ENCODE measurements at regions not wholly inside any gene's neighbourhood (a gene's known extent, or its start where the extent isn't known, plus 50 kb on each side); places are given as distances from the start of the nearest gene placed in this dataset.
A peak's percentile ranks its signal among the peaks of the same experiment; 100 is the strongest.

DNA sequence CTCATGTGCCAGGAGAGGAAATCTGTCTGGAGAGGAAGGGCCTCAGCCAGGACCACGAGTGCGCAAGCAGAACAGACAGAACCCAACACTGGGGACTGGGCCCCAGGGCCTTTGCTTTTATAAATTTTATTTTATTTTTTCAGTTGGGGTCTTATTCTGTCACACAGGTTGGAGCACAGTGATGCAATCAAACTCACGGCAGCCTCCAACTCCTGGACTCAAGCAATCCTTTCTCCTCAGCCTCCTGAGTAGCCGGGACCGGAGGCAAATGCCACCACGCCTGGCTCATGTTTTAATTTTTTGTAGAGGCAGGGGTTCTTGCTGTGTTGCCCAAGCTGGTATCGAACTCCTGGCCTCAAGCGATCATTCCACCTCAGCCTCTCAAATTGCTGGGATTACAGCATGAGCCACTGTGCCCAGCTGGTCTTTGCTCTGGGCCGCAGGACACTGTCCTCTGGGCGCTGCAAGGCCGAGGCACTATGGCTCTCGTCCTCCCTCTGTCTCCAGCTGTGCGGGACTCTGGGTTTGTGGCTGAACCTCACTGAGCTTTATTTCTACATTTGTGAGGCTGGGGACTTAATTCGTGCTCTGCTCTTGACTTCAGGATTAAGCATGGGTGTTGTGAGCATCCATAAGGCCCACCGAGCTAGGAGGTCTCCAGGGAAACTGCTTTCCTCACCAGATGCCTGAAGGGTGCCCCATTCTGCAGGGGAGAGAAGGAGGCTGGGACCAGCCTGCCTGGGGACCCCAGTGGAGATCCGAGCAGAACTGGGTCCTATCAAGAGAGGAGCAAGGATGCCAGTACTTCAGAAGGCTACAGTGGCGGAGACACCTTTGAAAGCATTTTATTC lies 144.2 kb upstream of the VSTM2B start:
- Mint-ChIP-seq H3K4me1 (peaks cover 27% of the 10 kb centered on the region), H3K36me3 (ENCODE audit: low read depth) (no peaks in the 10 kb centered on the region), H3K27ac (ENCODE audit: unreplicated experiment) (no peak overlapping the region), H3K4me3 (no peak overlapping the region), H3K27me3 (ENCODE audit: low read depth) (peaks cover 18% of the 10 kb centered on the region), H3K9me3 (no peaks in the 10 kb centered on the region)
- TF ChIP-seq, protein P1, sequence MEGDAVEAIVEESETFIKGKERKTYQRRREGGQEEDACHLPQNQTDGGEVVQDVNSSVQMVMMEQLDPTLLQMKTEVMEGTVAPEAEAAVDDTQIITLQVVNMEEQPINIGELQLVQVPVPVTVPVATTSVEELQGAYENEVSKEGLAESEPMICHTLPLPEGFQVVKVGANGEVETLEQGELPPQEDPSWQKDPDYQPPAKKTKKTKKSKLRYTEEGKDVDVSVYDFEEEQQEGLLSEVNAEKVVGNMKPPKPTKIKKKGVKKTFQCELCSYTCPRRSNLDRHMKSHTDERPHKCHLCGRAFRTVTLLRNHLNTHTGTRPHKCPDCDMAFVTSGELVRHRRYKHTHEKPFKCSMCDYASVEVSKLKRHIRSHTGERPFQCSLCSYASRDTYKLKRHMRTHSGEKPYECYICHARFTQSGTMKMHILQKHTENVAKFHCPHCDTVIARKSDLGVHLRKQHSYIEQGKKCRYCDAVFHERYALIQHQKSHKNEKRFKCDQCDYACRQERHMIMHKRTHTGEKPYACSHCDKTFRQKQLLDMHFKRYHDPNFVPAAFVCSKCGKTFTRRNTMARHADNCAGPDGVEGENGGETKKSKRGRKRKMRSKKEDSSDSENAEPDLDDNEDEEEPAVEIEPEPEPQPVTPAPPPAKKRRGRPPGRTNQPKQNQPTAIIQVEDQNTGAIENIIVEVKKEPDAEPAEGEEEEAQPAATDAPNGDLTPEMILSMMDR (conservative IDR thresholded peaks at IDR 0.05): no peak
- no peak for DNase-seq (ENCODE audit: low read depth, low spot score)

DNA sequence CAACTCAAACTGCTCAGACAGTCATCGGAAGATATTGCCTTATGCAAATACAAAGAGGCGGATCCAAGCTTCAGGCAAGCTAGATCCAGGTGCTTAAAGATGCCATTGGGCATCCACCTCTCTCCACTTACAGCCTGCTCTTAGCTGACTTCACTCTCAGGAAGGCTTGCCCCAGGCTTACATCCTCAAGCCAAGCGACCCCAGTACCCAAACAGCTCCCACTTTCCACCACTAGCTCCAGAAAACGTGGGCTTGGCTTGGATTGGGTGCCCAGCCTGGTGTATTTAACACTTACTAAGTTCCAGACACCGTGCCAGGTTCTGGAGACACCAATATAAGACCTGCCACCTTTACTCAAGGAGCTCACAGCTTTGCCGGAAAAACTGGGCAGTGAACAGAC lies 142.1 kb upstream of the VSTM2B start:
- TF ChIP-seq, protein P1 (conservative IDR thresholded peaks at IDR 0.05): no peak
- no peak overlapping the region for H3K4me3 Mint-ChIP-seq
- DNase-seq (ENCODE audit: low read depth, low spot score): no peak

DNA sequence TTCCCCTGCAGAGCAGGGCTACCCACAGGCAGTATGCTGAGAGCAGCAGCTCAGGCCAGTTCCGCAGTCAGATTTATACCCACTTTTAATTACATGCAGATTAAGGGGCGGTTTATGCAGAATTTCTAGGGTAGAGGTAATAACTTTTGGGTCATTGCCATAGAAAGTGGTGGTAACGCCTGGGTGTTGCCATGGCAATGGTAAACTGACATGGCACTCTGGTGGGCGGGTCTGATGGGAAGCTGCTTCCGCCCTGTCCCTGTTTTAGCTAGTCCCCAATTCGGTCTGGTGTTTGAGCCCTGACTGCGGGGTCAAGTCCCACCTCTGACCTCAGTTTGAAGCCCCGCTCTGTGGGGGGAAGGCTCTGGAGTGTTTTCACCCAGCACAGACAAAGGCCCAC lies 141.1 kb upstream of the VSTM2B start:
- no peak overlapping the region for H3K4me3 Mint-ChIP-seq
- no peak overlapping the region for H3K27ac Mint-ChIP-seq (ENCODE audit: unreplicated experiment)
- peak; percentile 9 for DNase-seq (ENCODE audit: low read depth, low spot score)
- H3K4me1 Mint-ChIP-seq: peaks cover 27% of the 10 kb centered on the region
- H3K9me3 Mint-ChIP-seq: no peaks in the 10 kb centered on the region
- H3K36me3 Mint-ChIP-seq (ENCODE audit: low read depth): no peaks in the 10 kb centered on the region
- peaks cover 8% of the 10 kb centered on the region for H3K27me3 Mint-ChIP-seq (ENCODE audit: low read depth)
- TF ChIP-seq, protein P1 (conservative IDR thresholded peaks at IDR 0.05): no peak

More for the DNA sequence above, 142.1 kb upstream of the VSTM2B start:
- Mint-ChIP-seq H3K27me3 (ENCODE audit: low read depth) (peaks cover 15% of the 10 kb centered on the region), H3K27ac (ENCODE audit: unreplicated experiment) (no peak overlapping the region), H3K36me3 (ENCODE audit: low read depth) (no peaks in the 10 kb centered on the region), H3K4me1 (peaks cover 27% of the 10 kb centered on the region), H3K9me3 (no peaks in the 10 kb centered on the region)

DNA sequence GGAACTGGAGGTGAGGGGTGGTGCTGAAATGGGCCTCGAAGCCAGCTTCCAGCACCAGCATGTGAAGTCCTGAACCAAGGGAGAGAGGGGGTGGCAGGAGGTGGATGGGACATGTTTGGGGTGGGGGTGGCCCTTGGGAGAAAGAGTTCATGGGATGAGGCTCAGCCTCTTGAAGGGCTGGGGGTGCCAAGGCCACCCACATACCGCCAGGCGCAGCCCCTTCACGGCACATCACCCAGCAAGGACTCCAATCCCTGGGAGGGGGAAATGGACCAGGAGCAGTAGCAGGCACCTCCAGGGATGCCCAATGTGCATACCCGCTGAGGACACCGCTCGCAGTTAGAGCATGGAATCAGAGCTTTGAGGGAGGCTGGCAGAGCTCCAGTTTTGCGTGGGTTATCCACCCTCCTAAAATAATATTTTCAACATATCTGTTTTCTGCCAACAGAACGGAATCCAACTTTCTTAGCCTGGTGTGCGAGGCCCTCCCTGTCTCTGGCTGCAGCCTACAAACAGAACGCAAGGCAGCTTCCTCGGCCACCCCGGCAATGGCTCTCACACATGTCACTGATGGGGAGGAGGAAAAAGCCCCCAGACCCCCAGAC lies 140.5 kb upstream of the VSTM2B start:
- H3K4me3 Mint-ChIP-seq: no peak overlapping the region
- peaks cover 23% of the 10 kb centered on the region for H3K4me1 Mint-ChIP-seq
- H3K36me3 Mint-ChIP-seq (ENCODE audit: low read depth): no peaks in the 10 kb centered on the region
- no peaks in the 10 kb centered on the region for H3K9me3 Mint-ChIP-seq
- TF ChIP-seq, protein P1 (conservative IDR thresholded peaks at IDR 0.05): no peak
- H3K27ac Mint-ChIP-seq (ENCODE audit: unreplicated experiment): no peak overlapping the region
- no peak for DNase-seq (ENCODE audit: low read depth, low spot score)
- peaks cover 3% of the 10 kb centered on the region for H3K27me3 Mint-ChIP-seq (ENCODE audit: low read depth)

DNA sequence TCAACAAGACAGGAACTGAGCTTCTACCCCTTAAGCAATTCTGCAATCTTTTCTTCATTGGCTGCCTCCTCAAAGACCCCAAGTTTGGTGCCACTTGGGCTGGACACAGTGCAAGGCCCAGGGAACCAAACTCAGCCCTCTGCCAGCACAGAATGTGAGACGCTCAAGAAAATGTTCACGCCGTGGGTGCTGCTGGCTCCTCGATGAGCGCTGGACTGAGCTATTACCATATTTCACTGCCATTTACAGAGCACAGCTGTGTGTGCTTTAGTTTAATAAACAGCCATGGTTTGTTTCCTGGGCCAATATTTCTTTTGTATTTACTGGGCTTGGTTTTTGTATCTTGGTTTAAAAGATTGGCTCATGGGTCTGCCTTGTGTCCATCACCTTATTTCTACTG lies 138.8 kb upstream of the VSTM2B start:
- H3K36me3 Mint-ChIP-seq (ENCODE audit: low read depth): no peaks in the 10 kb centered on the region
- H3K27me3 Mint-ChIP-seq (ENCODE audit: low read depth): peaks cover 3% of the 10 kb centered on the region
- no peak for DNase-seq (ENCODE audit: low read depth, low spot score)
- H3K4me3 Mint-ChIP-seq: no peak overlapping the region
- H3K4me1 Mint-ChIP-seq: peaks cover 20% of the 10 kb centered on the region
- TF ChIP-seq, protein P1 (conservative IDR thresholded peaks at IDR 0.05): no peak
- H3K27ac Mint-ChIP-seq (ENCODE audit: unreplicated experiment): no peak overlapping the region
- H3K9me3 Mint-ChIP-seq: peaks cover 6% of the 10 kb centered on the region
